ENCODE measurements at regions not wholly inside any gene's neighbourhood (a gene's known extent, or its start where the extent isn't known, plus 50 kb on each side); places are given as distances from the start of the nearest gene placed in this dataset.

GRCh38 chr5:44189255-44189654 lies 200.0 kb downstream of the FGF10 start:
- Histone ChIP-seq H3K4me1 (no peaks in the 10 kb centered on the region), H3K9me3 (peaks cover 0 to 63% (median 24%) of the 10 kb centered on the region in 8 donors), H3K4me3 (no peak overlapping the region), H3K36me3 (no peaks in the 10 kb centered on the region), H3K27me3 (replicated peaks in 1 of 7) (no peaks in the 10 kb centered on the region), H3K27ac (no peak overlapping the region)
- TF ChIP-seq POLR2A (IDR thresholded peaks at IDR 0.05): no peak
- TF ChIP-seq CTCF (IDR thresholded peaks at IDR 0.05 in 8 of 11, conservative IDR thresholded peaks at IDR 0.05 in 3 of 11): no peak
- TF ChIP-seq POLR2AphosphoS5 (IDR thresholded peaks at IDR 0.05): no peak
- no peak for DNase-seq
- WGBS, 5 donors: 81 to 96% (median 88%) methylated on average over 2 of the region's 2 CpGs
- intact Hi-C loops (cut with DNase I; ENCODE audit: low total_unique reads): no loop called here

- DNase-seq: no peak
- TF ChIP-seq CTCF (IDR thresholded peaks at IDR 0.05 in 8 of 11, conservative IDR thresholded peaks at IDR 0.05 in 3 of 11) (no peak), POLR2A (IDR thresholded peaks at IDR 0.05) (no peak), POLR2AphosphoS5 (IDR thresholded peaks at IDR 0.05) (no peak)
- Histone ChIP-seq H3K27me3 (replicated peaks in 1 of 7) (no peaks in the 10 kb centered on the region), H3K4me1 (no peaks in the 10 kb centered on the region), H3K4me3 (no peak overlapping the region), H3K36me3 (no peaks in the 10 kb centered on the region), H3K27ac (no peak overlapping the region), H3K9me3 (peaks cover 0 to 57% (median 16%) of the 10 kb centered on the region in 8 donors)
- 77 to 92% (median 88%) methylated on average over 3 of the region's 3 CpGs for WGBS, 5 donors
- intact Hi-C loops (cut with DNase I; ENCODE audit: low total_unique reads): no loop called here
These were observed 201.2 kb downstream of the FGF10 start for GRCh38 chr5:44187973-44188372.

GRCh38 chr5:44183753-44184152 lies 205.5 kb downstream of the FGF10 start:
- 69 to 91% (median 87%) methylated on average over 3 of the region's 3 CpGs for WGBS, 5 donors
- H3K27ac ChIP-seq: no peak overlapping the region
- no peaks in the 10 kb centered on the region for H3K27me3 ChIP-seq (replicated peaks in 1 of 7)
- H3K4me3 ChIP-seq: no peak overlapping the region
- H3K4me1 ChIP-seq: no peaks in the 10 kb centered on the region
- DNase-seq: no peak
- intact Hi-C loops (cut with DNase I; ENCODE audit: low total_unique reads): no loop called here
- no peak for TF ChIP-seq CTCF (IDR thresholded peaks at IDR 0.05 in 8 of 11, conservative IDR thresholded peaks at IDR 0.05 in 3 of 11)
- TF ChIP-seq POLR2A (IDR thresholded peaks at IDR 0.05): no peak
- no peak for TF ChIP-seq POLR2AphosphoS5 (IDR thresholded peaks at IDR 0.05)
- peaks cover 0 to 35% (median 5%) of the 10 kb centered on the region in 8 donors for H3K9me3 ChIP-seq
- H3K36me3 ChIP-seq: no peaks in the 10 kb centered on the region

GRCh38 chr5:44183312-44183711 lies 205.9 kb downstream of the FGF10 start:
- no peaks in the 10 kb centered on the region for H3K36me3 ChIP-seq
- H3K27ac ChIP-seq: no peak overlapping the region
- TF ChIP-seq CTCF (IDR thresholded peaks at IDR 0.05 in 8 of 11, conservative IDR thresholded peaks at IDR 0.05 in 3 of 11): no peak
- TF ChIP-seq POLR2AphosphoS5 (IDR thresholded peaks at IDR 0.05): no peak
- no peaks in the 10 kb centered on the region for H3K27me3 ChIP-seq (replicated peaks in 1 of 7)
- no peaks in the 10 kb centered on the region for H3K4me1 ChIP-seq
- H3K4me3 ChIP-seq: no peak overlapping the region
- DNase-seq: no peak
- 69 to 96% (median 83%) methylated on average over 1 of the region's 1 CpG for WGBS, 5 donors
- intact Hi-C loops (cut with DNase I; ENCODE audit: low total_unique reads): no loop called here
- peaks cover 0 to 38% (median 8%) of the 10 kb centered on the region in 8 donors for H3K9me3 ChIP-seq

All from spleen (tissue), 11 donors.